ENCODE measurements at regions not wholly inside any gene's neighbourhood (a gene's known extent, or its start where the extent isn't known, plus 50 kb on each side); places are given as distances from the start of the nearest gene placed in this dataset.

DNA sequence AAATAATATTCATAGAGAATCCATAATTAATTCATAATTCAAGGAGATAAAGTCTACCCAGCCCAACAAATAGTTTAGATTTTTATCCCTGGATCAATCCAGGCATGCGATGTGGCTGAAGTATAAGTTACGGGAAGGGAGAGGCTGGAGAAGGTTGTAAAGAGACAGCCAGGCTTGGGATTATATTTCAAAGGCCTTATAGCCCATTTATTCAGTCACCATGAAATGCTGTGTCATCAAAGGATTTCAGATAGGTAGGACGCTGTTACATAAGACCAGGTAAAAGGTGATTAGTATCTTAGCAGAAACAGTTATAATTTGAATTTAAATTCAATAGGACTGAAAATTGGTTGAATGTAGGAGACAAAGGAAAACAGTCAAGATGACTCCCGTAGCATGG lies 73.0 kb upstream of the NFKB1 start:
- TF ChIP-seq, protein P1, sequence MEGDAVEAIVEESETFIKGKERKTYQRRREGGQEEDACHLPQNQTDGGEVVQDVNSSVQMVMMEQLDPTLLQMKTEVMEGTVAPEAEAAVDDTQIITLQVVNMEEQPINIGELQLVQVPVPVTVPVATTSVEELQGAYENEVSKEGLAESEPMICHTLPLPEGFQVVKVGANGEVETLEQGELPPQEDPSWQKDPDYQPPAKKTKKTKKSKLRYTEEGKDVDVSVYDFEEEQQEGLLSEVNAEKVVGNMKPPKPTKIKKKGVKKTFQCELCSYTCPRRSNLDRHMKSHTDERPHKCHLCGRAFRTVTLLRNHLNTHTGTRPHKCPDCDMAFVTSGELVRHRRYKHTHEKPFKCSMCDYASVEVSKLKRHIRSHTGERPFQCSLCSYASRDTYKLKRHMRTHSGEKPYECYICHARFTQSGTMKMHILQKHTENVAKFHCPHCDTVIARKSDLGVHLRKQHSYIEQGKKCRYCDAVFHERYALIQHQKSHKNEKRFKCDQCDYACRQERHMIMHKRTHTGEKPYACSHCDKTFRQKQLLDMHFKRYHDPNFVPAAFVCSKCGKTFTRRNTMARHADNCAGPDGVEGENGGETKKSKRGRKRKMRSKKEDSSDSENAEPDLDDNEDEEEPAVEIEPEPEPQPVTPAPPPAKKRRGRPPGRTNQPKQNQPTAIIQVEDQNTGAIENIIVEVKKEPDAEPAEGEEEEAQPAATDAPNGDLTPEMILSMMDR (conservative IDR thresholded peaks at IDR 0.05; ENCODE audit: low read depth, low read length), result no peak
- no peak for TF ChIP-seq EZH2 (IDR thresholded peaks at IDR 0.05; ENCODE audit: borderline replicate concordance, low read depth, low read length, poor library complexity, severe bottlenecking)
